ENCODE measurements at regions not wholly inside any gene's neighbourhood (a gene's known extent, or its start where the extent isn't known, plus 50 kb on each side); places are given as distances from the start of the nearest gene placed in this dataset.

DNA sequence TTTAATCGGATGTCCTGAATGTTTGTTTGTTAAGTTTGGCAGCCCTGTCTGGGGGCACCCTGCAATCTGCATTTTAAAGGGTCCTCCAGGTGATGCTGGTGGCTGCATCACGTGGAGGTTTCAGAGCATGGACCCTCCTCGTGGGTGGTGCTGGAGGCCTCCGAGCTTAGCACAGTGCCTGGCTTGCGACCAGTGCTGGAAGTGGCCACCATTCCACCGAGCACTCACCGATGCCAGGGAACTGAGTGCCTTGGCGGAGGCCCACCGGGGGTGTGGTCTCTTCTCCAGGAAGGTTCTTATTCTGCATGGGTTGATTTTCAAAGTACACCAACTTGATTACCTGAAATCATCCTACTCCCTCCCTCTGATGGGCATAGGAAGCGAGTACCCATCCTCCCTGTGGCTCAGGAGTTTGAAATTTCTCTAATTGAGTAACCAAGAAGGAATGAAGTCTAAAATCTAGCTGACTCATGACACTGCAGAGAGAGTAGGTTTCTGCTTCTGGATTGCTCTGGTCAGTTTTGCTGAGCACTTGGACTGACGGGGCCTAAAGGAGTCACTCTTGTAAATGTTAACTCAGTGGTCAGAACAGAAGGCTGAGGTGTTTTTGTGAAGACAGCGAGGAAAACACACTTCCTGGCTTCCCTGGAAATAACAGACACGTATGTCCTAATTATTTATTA is 58.1 kb upstream of the SLC66A3 start:
- H3K27ac Mint-ChIP-seq, result peak overlapping the region in 1 of 10 donors; percentile 29

GRCh38 chr2:11097854-11098387 is 57.3 kb upstream of the SLC66A3 start:
- peaks cover 0 to 2% (median 0%) of the 10 kb centered on the region in 4 donors for H3K4me1 Mint-ChIP-seq
- H3K27ac Mint-ChIP-seq, result no peak overlapping the region
- DNase-seq, result no peak
- no peak overlapping the region for H3K4me3 Mint-ChIP-seq
- no peaks in the 10 kb centered on the region for H3K9me3 Mint-ChIP-seq
- ATAC-seq, result no peak
- H3K27me3 Mint-ChIP-seq, result peaks cover 0 to 22% (median 0%) of the 10 kb centered on the region in 5 donors
- H3K36me3 Mint-ChIP-seq, result no peaks in the 10 kb centered on the region
- POLR2A ChIA-PET, result no interaction called here

More for the DNA sequence above, 58.1 kb upstream of the SLC66A3 start:
- H3K9me3 Mint-ChIP-seq, result no peaks in the 10 kb centered on the region
- POLR2A ChIA-PET, result no interaction called here
- H3K36me3 Mint-ChIP-seq, result no peaks in the 10 kb centered on the region
- DNase-seq (no peak), ATAC-seq (no peak)
- no peak overlapping the region for H3K4me3 Mint-ChIP-seq
- peaks cover 0 to 2% (median 0%) of the 10 kb centered on the region in 4 donors for H3K4me1 Mint-ChIP-seq
- H3K27me3 Mint-ChIP-seq, result peaks cover 0 to 22% (median 0%) of the 10 kb centered on the region in 5 donors

- POLR2A ChIA-PET, result no interaction called here
- H3K36me3 Mint-ChIP-seq, result no peaks in the 10 kb centered on the region
- H3K9me3 Mint-ChIP-seq, result no peaks in the 10 kb centered on the region
- peaks cover 0 to 22% (median 0%) of the 10 kb centered on the region in 5 donors for H3K27me3 Mint-ChIP-seq
- peaks cover 0 to 13% (median 2%) of the 10 kb centered on the region in 4 donors for H3K4me1 Mint-ChIP-seq
- ATAC-seq, result no peak
- no peak overlapping the region for H3K27ac Mint-ChIP-seq
- H3K4me3 Mint-ChIP-seq, result no peak overlapping the region
- DNase-seq, result no peak
Measured at GRCh38 chr2:11099122-11100065, 55.9 kb upstream of the SLC66A3 start.

GRCh38 chr2:11100130-11100529 is 55.1 kb upstream of the SLC66A3 start:
- Mint-ChIP-seq H3K4me1 (peaks cover 0 to 16% (median 3%) of the 10 kb centered on the region in 4 donors), H3K27ac (no peak overlapping the region), H3K9me3 (no peaks in the 10 kb centered on the region), H3K36me3 (no peaks in the 10 kb centered on the region), H3K27me3 (peaks cover 0 to 19% (median 0%) of the 10 kb centered on the region in 5 donors), H3K4me3 (no peak overlapping the region)
- ATAC-seq, result no peak
- DNase-seq, result no peak
- POLR2A ChIA-PET, result no interaction called here

DNA sequence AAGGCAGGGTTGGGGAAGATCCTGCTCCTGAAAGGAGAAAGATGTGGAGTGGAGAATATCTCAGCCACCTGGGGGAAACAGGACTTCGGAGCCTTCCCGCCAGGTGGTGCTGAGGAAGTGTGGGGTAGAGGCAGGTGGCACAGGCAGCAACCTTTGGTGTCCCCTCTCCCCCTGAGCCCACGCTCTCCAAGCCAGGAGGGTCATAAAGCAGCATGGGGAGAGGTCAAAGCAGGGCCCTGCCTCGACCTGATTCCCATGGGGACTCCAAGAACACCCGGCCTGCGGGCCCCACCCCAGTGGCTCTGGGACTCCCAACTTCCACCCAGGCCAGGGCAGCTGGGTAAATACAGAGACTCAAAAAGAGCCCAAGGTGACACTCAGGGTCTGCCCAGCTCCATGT is 54.3 kb upstream of the SLC66A3 start:
- Mint-ChIP-seq H3K36me3 (no peaks in the 10 kb centered on the region), H3K4me3 (no peak overlapping the region), H3K9me3 (no peaks in the 10 kb centered on the region), H3K4me1 (peaks cover 0 to 18% (median 3%) of the 10 kb centered on the region in 4 donors), H3K27ac (no peak overlapping the region), H3K27me3 (peaks cover 0 to 13% (median 0%) of the 10 kb centered on the region in 5 donors)
- ATAC-seq, result no peak
- POLR2A ChIA-PET, result no interaction called here
- no peak for DNase-seq

GRCh38 chr2:11101430-11101829 is 53.8 kb upstream of the SLC66A3 start:
- ATAC-seq (no peak), DNase-seq (no peak)
- Mint-ChIP-seq H3K27me3 (peaks cover 0 to 13% (median 0%) of the 10 kb centered on the region in 5 donors), H3K27ac (no peak overlapping the region), H3K36me3 (no peaks in the 10 kb centered on the region), H3K4me3 (no peak overlapping the region), H3K9me3 (no peaks in the 10 kb centered on the region), H3K4me1 (peaks cover 0 to 19% (median 3%) of the 10 kb centered on the region in 4 donors)
- POLR2A ChIA-PET, result no interaction called here

DNA sequence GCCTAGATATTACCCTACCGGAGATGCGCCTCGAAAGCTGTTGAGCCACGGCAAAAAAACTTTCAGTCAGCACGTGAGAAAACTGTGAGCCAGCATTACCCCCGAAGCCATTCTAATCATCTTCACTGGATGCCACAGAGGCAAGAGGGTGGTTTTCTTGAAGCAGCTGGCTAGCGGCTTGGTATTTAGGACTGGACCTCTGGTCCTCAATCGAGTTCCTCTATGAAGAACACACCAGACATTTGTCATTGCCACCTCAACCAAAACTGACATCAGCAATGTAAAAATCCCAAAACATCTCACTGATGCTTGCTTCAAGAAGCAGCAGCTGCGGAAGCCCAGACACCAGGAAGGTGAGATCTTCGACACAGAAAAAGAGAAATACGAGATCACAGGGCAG is 52.8 kb upstream of the SLC66A3 start:
- no peaks in the 10 kb centered on the region for H3K36me3 Mint-ChIP-seq
- no peaks in the 10 kb centered on the region for H3K9me3 Mint-ChIP-seq
- POLR2A ChIA-PET, result no interaction called here
- H3K27me3 Mint-ChIP-seq, result peaks cover 0 to 13% (median 0%) of the 10 kb centered on the region in 5 donors
- ATAC-seq (no peak), DNase-seq (no peak)
- no peak overlapping the region for H3K27ac Mint-ChIP-seq
- no peak overlapping the region for H3K4me3 Mint-ChIP-seq
- H3K4me1 Mint-ChIP-seq, result peaks cover 0 to 20% (median 3%) of the 10 kb centered on the region in 4 donors

DNA sequence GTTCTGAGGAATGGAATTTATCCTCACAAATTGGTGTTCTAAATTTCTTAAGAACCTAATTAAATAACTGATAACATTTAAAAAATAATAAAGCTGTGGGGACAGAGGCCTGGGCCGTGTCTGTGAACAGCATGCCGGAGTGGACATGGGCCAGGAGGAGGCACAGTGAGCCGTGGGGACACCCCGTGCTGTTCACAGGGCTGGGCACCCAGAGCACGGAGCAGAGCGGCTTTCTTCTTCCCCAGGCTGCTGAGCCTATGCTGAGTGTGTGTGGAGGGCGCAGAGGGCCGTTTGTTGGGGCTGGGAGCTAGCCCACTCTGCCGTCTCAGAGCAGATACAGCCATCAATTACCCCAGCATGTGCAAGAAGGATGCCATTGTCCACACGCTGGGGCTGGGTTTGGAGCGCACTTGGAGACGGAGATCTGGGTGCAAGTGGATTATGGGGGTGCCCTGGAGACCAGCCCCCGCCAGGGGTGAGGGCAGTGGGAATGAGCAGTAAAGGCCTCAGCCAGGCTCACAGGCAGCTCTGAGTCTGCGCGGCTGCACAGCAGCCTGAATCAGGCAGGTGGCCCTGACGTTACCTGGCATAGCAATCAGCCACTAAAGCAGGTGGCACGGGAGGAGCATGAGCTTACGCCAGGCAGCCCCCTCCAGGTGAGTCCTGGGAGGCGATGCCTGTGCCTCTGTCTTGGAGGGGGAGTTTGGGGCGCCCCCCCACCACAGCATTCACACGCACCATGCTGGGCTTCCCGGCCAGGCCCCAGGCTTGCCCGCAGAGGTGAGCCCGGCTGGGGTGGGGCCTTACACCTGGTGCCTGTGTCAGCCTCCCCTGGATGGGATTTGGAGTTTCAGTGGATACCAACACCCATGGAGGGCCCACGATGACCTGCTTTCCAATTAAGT is 52.1 kb upstream of the SLC66A3 start:
- no peak overlapping the region for H3K27ac Mint-ChIP-seq
- H3K4me1 Mint-ChIP-seq, result peaks cover 0 to 20% (median 3%) of the 10 kb centered on the region in 4 donors
- peak overlapping the region in 1 of 10 donors; percentile 80 for H3K4me3 Mint-ChIP-seq
- peaks cover 0 to 13% (median 0%) of the 10 kb centered on the region in 5 donors for H3K27me3 Mint-ChIP-seq
- no peak for DNase-seq
- ATAC-seq, result no peak
- no peaks in the 10 kb centered on the region for H3K9me3 Mint-ChIP-seq
- POLR2A ChIA-PET, result no interaction called here
- H3K36me3 Mint-ChIP-seq, result no peaks in the 10 kb centered on the region

- no peak for DNase-seq
- Mint-ChIP-seq H3K9me3 (no peaks in the 10 kb centered on the region), H3K27me3 (peaks cover 0 to 13% (median 0%) of the 10 kb centered on the region in 5 donors), H3K4me3 (peak overlapping the region in 3 of 10 donors; percentile 2 to 80 (median 28)), H3K27ac (peak overlapping the region in 3 of 10 donors; percentile 35 to 54 (median 48)), H3K36me3 (no peaks in the 10 kb centered on the region), H3K4me1 (peaks cover 0 to 20% (median 3%) of the 10 kb centered on the region in 4 donors)
- POLR2A ChIA-PET, result no interaction called here
- ATAC-seq, result no peak
Measured at GRCh38 chr2:11103984-11104793, 51.1 kb upstream of the SLC66A3 start.

- peaks cover 0 to 6% (median 0%) of the 10 kb centered on the region in 5 donors for H3K27me3 Mint-ChIP-seq
- peak overlapping the region in 1 of 10 donors; percentile 80 for H3K4me3 Mint-ChIP-seq
- ATAC-seq, result no peak
Measured at GRCh38 chr2:11104794-11105660, 50.2 kb upstream of the SLC66A3 start.

More at GRCh38 chr2:11104794-11105660, 50.2 kb upstream of the SLC66A3 start:
- Mint-ChIP-seq H3K27ac (peak overlapping the region in 1 of 10 donors; percentile 20), H3K4me1 (peaks cover 0 to 20% (median 3%) of the 10 kb centered on the region in 4 donors), H3K9me3 (no peaks in the 10 kb centered on the region), H3K36me3 (no peaks in the 10 kb centered on the region)
- POLR2A ChIA-PET, result interaction anchor here (0.7 kb wide), 1 partner anchor 261 kb away, joined by 3 read pairs; no protein-coding TSS in a partner anchor
- no peak for DNase-seq

All from naive thymus-derived CD8-positive, alpha-beta T cell (primary cell).